Fibroblast of lung (primary cell): ENCODE measurements at regions not wholly inside any gene's neighbourhood (a gene's known extent, or its start where the extent isn't known, plus 50 kb on each side); places are given as distances from the start of the nearest gene placed in this dataset.

Experiments used
- DNase-seq, 2 donors: peaks; one replicate each; pipeline versions ENCODE4 v3.0.0 to v3.0.0-alpha.2; 2010; ENCODE audit warnings: low read depth in 2 of 2
- H2AFZ ChIP-seq: 2 replicates; pipeline ENCODE4 v1.5.1; 2012; ENCODE audit warnings: low read length, control low read depth, inconsistent platforms
- H3K27ac ChIP-seq: 2 replicates; pipeline ENCODE4 v1.5.1; 2011; ENCODE audit warnings: low read length, control low read depth; ENCODE audit not compliant: insufficient read depth
- H3K27me3 ChIP-seq: 2 replicates; pipeline ENCODE4 v1.5.1; 2011; ENCODE audit warnings: mild to moderate bottlenecking, low read length; ENCODE audit not compliant: control insufficient read depth, insufficient read depth
- H3K36me3 ChIP-seq: 2 replicates; pipeline ENCODE4 v1.5.1; 2011; ENCODE audit warnings: low read length; ENCODE audit not compliant: control insufficient read depth, insufficient read depth
- H3K4me1 ChIP-seq: 2 replicates; pipeline ENCODE4 v1.5.1; 2011; ENCODE audit warnings: low read length; ENCODE audit not compliant: control insufficient read depth, insufficient read depth; ENCODE audit errors: extremely low read depth
- H3K4me2 ChIP-seq: 2 replicates; pipeline ENCODE4 v1.5.1; 2011; ENCODE audit warnings: low read length, control low read depth; ENCODE audit not compliant: insufficient read depth; ENCODE audit errors: extremely low read depth
- H3K4me3 ChIP-seq, 4 experiments: fragments of 200-600 bp in 1 of 4; sonication (generic) in 1 of 4; replicated peaks in 1 of 4; 2 replicates each; pipeline ENCODE4 v1.5.1; 2011 to 2016; ENCODE audit warnings: low read length in 4 of 4, low read depth in 3 of 4, mild to moderate bottlenecking in 3 of 4, control low read depth in 2 of 4, inconsistent platforms in 1 of 4, mixed read lengths in 1 of 4; ENCODE audit not compliant: insufficient read depth in 1 of 4; ENCODE audit errors: control extremely low read depth in 1 of 4
- H3K79me2 ChIP-seq: 2 replicates; pipeline ENCODE4 v1.5.1; 2012; ENCODE audit warnings: mild to moderate bottlenecking, low read length, inconsistent platforms; ENCODE audit not compliant: control insufficient read depth, insufficient read depth
- H3K9ac ChIP-seq: 2 replicates; pipeline ENCODE4 v1.5.1; 2011; ENCODE audit warnings: mild to moderate bottlenecking, low read length, control low read depth; ENCODE audit not compliant: insufficient read depth
- H3K9me3 ChIP-seq: 2 replicates; pipeline ENCODE4 v1.5.1; 2012; ENCODE audit warnings: low read depth, low read length; ENCODE audit not compliant: control insufficient read depth, insufficient read depth
- H4K20me1 ChIP-seq: 2 replicates; pipeline ENCODE4 v1.5.1; 2011; ENCODE audit warnings: low read length; ENCODE audit not compliant: control insufficient read depth, insufficient read depth; ENCODE audit errors: extremely low read depth
- CTCF ChIP-seq, 2 donors: IDR thresholded peaks in 1 of 2; conservative IDR thresholded peaks in 1 of 2; 1 replicate in 1 of 2; 2 replicates in 1 of 2; pipeline ENCODE4 v1.5.1; 2011 to 2012; ENCODE audit warnings: low read length in 2 of 2, control low read depth in 1 of 2, inconsistent platforms in 1 of 2, low read depth in 1 of 2, mild to moderate bottlenecking in 1 of 2
- EZH2 ChIP-seq: IDR thresholded peaks from 2 replicates; pipeline ENCODE4 v1.5.1; 2012; ENCODE audit warnings: low read length, control low read depth, mild to moderate bottlenecking; ENCODE audit errors: missing control alignments

GRCh38 chr3:94614192-94614591 is 551.3 kb downstream of the NSUN3 start:
- Histone ChIP-seq H3K4me3 (no peak overlapping the region), H3K79me2 (no peaks in the 10 kb centered on the region), H4K20me1 (no peaks in the 10 kb centered on the region), H3K27ac (no peak overlapping the region), H3K9ac (no peak overlapping the region), H3K4me2 (no peak overlapping the region), H3K36me3 (no peaks in the 10 kb centered on the region), H3K27me3 (no peaks in the 10 kb centered on the region), H3K9me3 (no peaks in the 10 kb centered on the region), H2AFZ (no peak overlapping the region), H3K4me1 (no peaks in the 10 kb centered on the region)
- no peak for DNase-seq
- no peak for TF ChIP-seq EZH2
- no peak for TF ChIP-seq CTCF (conservative IDR thresholded peaks at IDR 0.05 in 1 of 2, IDR thresholded peaks at IDR 0.05 in 1 of 2; ENCODE audit: low read depth in 1 of 2, low read length in 2 of 2)

GRCh38 chr3:94615275-94616065 is 552.6 kb downstream of the NSUN3 start:
- Histone ChIP-seq H3K4me1 (no peaks in the 10 kb centered on the region), H4K20me1 (no peaks in the 10 kb centered on the region), H3K4me2 (no peak overlapping the region), H3K4me3 (no peak overlapping the region), H3K36me3 (no peaks in the 10 kb centered on the region), H3K9ac (no peak overlapping the region), H2AFZ (no peak overlapping the region), H3K27me3 (no peaks in the 10 kb centered on the region), H3K9me3 (no peaks in the 10 kb centered on the region), H3K27ac (no peak overlapping the region), H3K79me2 (no peaks in the 10 kb centered on the region)
- peak in 1 of 2 donors; percentile 11 for DNase-seq
- no peak for TF ChIP-seq CTCF (conservative IDR thresholded peaks at IDR 0.05 in 1 of 2, IDR thresholded peaks at IDR 0.05 in 1 of 2; ENCODE audit: low read depth in 1 of 2, low read length in 2 of 2)
- no peak for TF ChIP-seq EZH2

- no peak overlapping the region for H3K4me2 ChIP-seq
- no peak overlapping the region for H3K4me3 ChIP-seq
- no peaks in the 10 kb centered on the region for H3K36me3 ChIP-seq
- TF ChIP-seq EZH2, result no peak
- no peak for TF ChIP-seq CTCF (conservative IDR thresholded peaks at IDR 0.05 in 1 of 2, IDR thresholded peaks at IDR 0.05 in 1 of 2; ENCODE audit: low read depth in 1 of 2, low read length in 2 of 2)
- peak in 1 of 2 donors; percentile 52 for DNase-seq
- H3K79me2 ChIP-seq, result no peaks in the 10 kb centered on the region
- no peaks in the 10 kb centered on the region for H3K9me3 ChIP-seq
- H3K9ac ChIP-seq, result no peak overlapping the region
- no peaks in the 10 kb centered on the region for H3K4me1 ChIP-seq
- no peaks in the 10 kb centered on the region for H4K20me1 ChIP-seq
- no peaks in the 10 kb centered on the region for H3K27me3 ChIP-seq
- no peak overlapping the region for H2AFZ ChIP-seq
- H3K27ac ChIP-seq, result no peak overlapping the region
These were observed 554.0 kb downstream of the NSUN3 start for GRCh38 chr3:94616833-94617232.
